Loucy (cell line): ENCODE measurements at regions not wholly inside any gene's neighbourhood (a gene's known extent, or its start where the extent isn't known, plus 50 kb on each side); places are given as distances from the start of the nearest gene placed in this dataset.

ENCODE experiments used
- H2AFZ ChIP-seq: fragments of 200-600 bp; sonication (generic); 2 replicates; pipeline ENCODE4 v1.6.0; 2016; ENCODE audit warnings: antibody characterized with exemption, mild to moderate bottlenecking, low read length, moderate library complexity
- H3F3A ChIP-seq: fragments of 200-600 bp; 2 replicates; pipeline ENCODE4 v1.6.0; 2016; ENCODE audit warnings: antibody characterized with exemption, low read depth, mild to moderate bottlenecking
- H3K27me3 ChIP-seq: fragments of 200-600 bp; sonication (generic); 2 replicates; pipeline ENCODE4 v1.6.1; 2014; ENCODE audit warnings: low read length, mild to moderate bottlenecking; ENCODE audit not compliant: insufficient read depth, poor library complexity, severe bottlenecking
- H3K36me3 ChIP-seq: fragments of 200-600 bp; sonication (generic); 2 replicates; pipeline ENCODE4 v1.6.1; 2016; ENCODE audit warnings: low read length; ENCODE audit not compliant: insufficient read depth
- H3K4me1 ChIP-seq: fragments of 200-600 bp; sonication (generic); 2 replicates; pipeline ENCODE4 v1.5.1; 2014; ENCODE audit warnings: low read length, mild to moderate bottlenecking; ENCODE audit not compliant: insufficient read depth, poor library complexity, severe bottlenecking
- H3K4me2 ChIP-seq: fragments of 200-600 bp; sonication (generic); 2 replicates; pipeline ENCODE4 v1.6.0; 2014; ENCODE audit warnings: antibody characterized with exemption, low read length, low read depth, mild to moderate bottlenecking; ENCODE audit not compliant: poor library complexity, severe bottlenecking
- H3K4me3 ChIP-seq: fragments of 200-600 bp; sonication (generic); 2 replicates; pipeline ENCODE4 v1.5.1; 2014; ENCODE audit warnings: low read length, mild to moderate bottlenecking, mixed read lengths; ENCODE audit not compliant: poor library complexity, severe bottlenecking
- H3K79me2 ChIP-seq: fragments of 200-600 bp; sonication (generic); 2 replicates; pipeline ENCODE4 v1.6.1; 2014; ENCODE audit warnings: low read length; ENCODE audit not compliant: insufficient read depth
- H3K9ac ChIP-seq: fragments of 200-600 bp; sonication (generic); 2 replicates; pipeline ENCODE4 v1.6.0; 2014; ENCODE audit warnings: mild to moderate bottlenecking, low read depth, low read length, moderate library complexity; ENCODE audit not compliant: poor library complexity, severe bottlenecking
- H3K9me2 ChIP-seq: fragments of 200-600 bp; sonication (generic); replicated peaks from 2 replicates; pipeline ENCODE4 v1.6.1; 2016; ENCODE audit warnings: low read depth, low read length, mixed read lengths
- H3K9me3 ChIP-seq: fragments of 200-600 bp; sonication (generic); 2 replicates; pipeline ENCODE4 v1.6.1; 2014; ENCODE audit warnings: mild to moderate bottlenecking, antibody characterized with exemption, low read length, low read depth; ENCODE audit not compliant: insufficient read depth
- H4K20me1 ChIP-seq: fragments of 200-600 bp; sonication (generic); 2 replicates; pipeline ENCODE4 v1.6.0; 2014; ENCODE audit warnings: antibody characterized with exemption, low read length, mild to moderate bottlenecking; ENCODE audit not compliant: insufficient read depth, poor library complexity, severe bottlenecking
- EZH2phosphoT487 ChIP-seq: fragments of 200-600 bp; IDR thresholded peaks from 2 replicates; pipeline ENCODE4 v1.6.1; 2018; ENCODE audit warnings: antibody characterized with exemption, mild to moderate bottlenecking, moderate library complexity, borderline replicate concordance
- TF ChIP-seq, protein P1 (sequence below): fragments of 200-600 bp; sonication (generic); conservative IDR thresholded peaks from 2 replicates; pipeline ENCODE4 v1.5.1; 2014; ENCODE audit warnings: mild to moderate bottlenecking, antibody characterized with exemption, low read length

DNA sequence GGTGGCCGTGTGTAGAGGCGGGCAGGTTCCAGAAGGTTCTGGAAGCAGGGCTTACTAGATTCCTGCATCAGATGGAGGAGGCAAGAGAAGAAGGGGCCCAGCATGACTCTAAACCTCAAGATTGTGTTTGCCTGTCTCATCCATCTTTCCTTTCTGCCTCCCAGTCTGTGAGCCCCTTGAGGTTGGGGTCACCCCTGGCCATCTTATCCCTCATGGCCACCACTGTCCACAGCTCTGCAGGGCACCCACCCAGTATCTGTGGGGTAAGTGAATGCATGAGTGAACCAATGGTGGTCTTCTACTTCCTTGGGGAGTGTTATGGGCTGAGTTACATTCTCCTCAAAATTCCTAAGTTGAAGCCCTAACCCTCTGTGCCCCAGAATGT lies 79.3 kb downstream of the MYEOV start:
- peaks cover 22% of the 10 kb centered on the region for H3K4me1 ChIP-seq
- no peak overlapping the region for H3K4me3 ChIP-seq
- H3K9ac ChIP-seq = no peak overlapping the region
- H3K4me2 ChIP-seq = no peak overlapping the region
- H3K79me2 ChIP-seq = no peaks in the 10 kb centered on the region
- no peak for TF ChIP-seq EZH2phosphoT487
- TF ChIP-seq, protein P1, sequence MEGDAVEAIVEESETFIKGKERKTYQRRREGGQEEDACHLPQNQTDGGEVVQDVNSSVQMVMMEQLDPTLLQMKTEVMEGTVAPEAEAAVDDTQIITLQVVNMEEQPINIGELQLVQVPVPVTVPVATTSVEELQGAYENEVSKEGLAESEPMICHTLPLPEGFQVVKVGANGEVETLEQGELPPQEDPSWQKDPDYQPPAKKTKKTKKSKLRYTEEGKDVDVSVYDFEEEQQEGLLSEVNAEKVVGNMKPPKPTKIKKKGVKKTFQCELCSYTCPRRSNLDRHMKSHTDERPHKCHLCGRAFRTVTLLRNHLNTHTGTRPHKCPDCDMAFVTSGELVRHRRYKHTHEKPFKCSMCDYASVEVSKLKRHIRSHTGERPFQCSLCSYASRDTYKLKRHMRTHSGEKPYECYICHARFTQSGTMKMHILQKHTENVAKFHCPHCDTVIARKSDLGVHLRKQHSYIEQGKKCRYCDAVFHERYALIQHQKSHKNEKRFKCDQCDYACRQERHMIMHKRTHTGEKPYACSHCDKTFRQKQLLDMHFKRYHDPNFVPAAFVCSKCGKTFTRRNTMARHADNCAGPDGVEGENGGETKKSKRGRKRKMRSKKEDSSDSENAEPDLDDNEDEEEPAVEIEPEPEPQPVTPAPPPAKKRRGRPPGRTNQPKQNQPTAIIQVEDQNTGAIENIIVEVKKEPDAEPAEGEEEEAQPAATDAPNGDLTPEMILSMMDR = no peak
- 0 out of 2 replicates have a peak, but pooled peaks cover 4% of the 10 kb centered on the region for H3K9me3 ChIP-seq
- no peaks in the 10 kb centered on the region for H3K27me3 ChIP-seq
- no peaks in the 10 kb centered on the region for H3F3A ChIP-seq
- no peaks in the 10 kb centered on the region for H3K36me3 ChIP-seq
- no peak overlapping the region for H2AFZ ChIP-seq
- no peaks in the 10 kb centered on the region for H4K20me1 ChIP-seq
- no peaks in the 10 kb centered on the region for H3K9me2 ChIP-seq

DNA sequence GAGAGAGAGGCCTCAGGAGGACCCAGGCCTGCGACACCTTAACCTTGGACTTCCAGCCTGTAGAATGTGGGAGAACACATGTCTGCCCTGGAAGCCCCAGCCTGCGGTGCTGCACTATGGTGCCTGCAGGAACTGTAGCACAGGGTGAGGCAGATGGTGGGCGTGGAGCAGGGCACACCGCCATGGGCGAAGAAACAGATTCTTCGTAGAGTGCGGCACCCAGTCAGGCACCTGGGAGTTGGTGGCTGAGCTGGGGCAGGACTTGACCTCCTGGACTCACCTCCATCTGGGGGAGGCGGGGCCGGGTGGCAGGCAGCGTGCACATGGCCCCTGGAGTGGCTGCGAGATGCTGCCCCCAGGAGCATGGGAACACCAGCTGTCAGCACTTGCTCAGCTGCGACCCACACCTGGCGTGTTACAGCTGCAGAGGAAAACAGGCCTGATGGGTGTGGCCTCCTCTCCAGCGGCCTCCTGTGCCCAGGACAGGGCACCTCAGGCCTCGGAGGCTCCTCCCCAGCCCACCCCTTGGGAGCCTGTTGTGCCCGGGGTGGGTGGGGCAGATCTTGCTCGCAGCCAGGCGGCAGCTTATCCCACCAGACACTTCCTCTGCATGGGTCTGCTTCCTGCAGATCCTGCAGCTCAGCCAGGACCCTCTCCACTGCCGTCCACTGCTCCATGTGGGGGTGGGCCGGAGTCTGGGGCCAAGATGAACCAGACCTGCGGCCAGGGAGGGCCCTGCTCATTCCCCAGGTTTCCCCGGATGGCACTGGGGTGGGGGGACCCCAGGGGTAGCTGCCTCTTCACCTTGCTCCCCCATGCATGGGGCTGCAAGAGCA lies 80.4 kb downstream of the MYEOV start:
- no peaks in the 10 kb centered on the region for H3K27me3 ChIP-seq
- H3K4me1 ChIP-seq = peaks cover 18% of the 10 kb centered on the region
- H3K36me3 ChIP-seq = no peaks in the 10 kb centered on the region
- no peak overlapping the region for H3K4me2 ChIP-seq
- H3K9ac ChIP-seq = peak overlapping the region; percentile 23
- no peaks in the 10 kb centered on the region for H3K9me2 ChIP-seq
- H4K20me1 ChIP-seq = no peaks in the 10 kb centered on the region
- no peak for TF ChIP-seq EZH2phosphoT487
- TF ChIP-seq, protein P1 = no peak
- H3K79me2 ChIP-seq = no peaks in the 10 kb centered on the region
- 0 out of 2 replicates have a peak, but pooled peaks cover under 1% of the 10 kb centered on the region for H3K9me3 ChIP-seq
- H2AFZ ChIP-seq = no peak overlapping the region
- H3K4me3 ChIP-seq = no peak overlapping the region
- no peaks in the 10 kb centered on the region for H3F3A ChIP-seq

DNA sequence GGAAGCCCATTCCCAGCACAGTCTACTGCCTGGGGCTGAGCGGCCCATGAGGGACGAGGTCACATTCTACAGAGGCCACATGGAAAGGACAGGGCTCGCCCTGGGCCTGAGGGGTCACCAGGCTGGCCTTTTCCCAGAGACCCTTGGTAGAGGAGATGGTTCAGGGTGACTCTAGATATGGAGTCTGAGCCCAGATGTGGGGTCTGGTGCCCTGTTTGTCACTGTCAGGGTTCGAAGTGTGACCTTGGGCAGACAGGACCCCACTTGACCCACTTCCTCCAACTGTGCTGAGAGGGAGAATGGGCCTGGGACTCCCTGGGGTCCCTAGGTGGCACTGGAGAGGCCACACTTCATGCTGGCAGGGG lies 81.0 kb downstream of the MYEOV start:
- Histone ChIP-seq H3K79me2 (no peaks in the 10 kb centered on the region), H3F3A (no peaks in the 10 kb centered on the region)

More for the DNA sequence above, 81.0 kb downstream of the MYEOV start:
- no peak for TF ChIP-seq EZH2phosphoT487
- TF ChIP-seq, protein P1 = peak; percentile 37
- H4K20me1 ChIP-seq = no peaks in the 10 kb centered on the region
- no peak overlapping the region for H2AFZ ChIP-seq
- peaks cover 18% of the 10 kb centered on the region for H3K4me1 ChIP-seq
- H3K36me3 ChIP-seq = no peaks in the 10 kb centered on the region
- no peak overlapping the region for H3K4me3 ChIP-seq
- no peaks in the 10 kb centered on the region for H3K9me3 ChIP-seq
- no peak overlapping the region for H3K4me2 ChIP-seq
- H3K27me3 ChIP-seq = no peaks in the 10 kb centered on the region
- no peaks in the 10 kb centered on the region for H3K9me2 ChIP-seq
- H3K9ac ChIP-seq = peak overlapping the region; percentile 23
